GM12865 (cell line): ENCODE measurements at regions not wholly inside any gene's neighbourhood (a gene's known extent, or its start where the extent isn't known, plus 50 kb on each side); places are given as distances from the start of the nearest gene placed in this dataset.
A peak's percentile ranks its signal among the peaks of the same experiment; 100 is the strongest.

ENCODE experiments used
- DNase-seq: peaks from one replicate; pipeline ENCODE4 v3.0.0; 2010; ENCODE audit warnings: low read depth
- H3K4me3 ChIP-seq: 2 replicates; pipeline ENCODE4 v1.5.1; 2011; ENCODE audit warnings: mild to moderate bottlenecking, low read depth, low read length, control low read depth
- CTCF ChIP-seq: IDR thresholded peaks from 2 replicates; pipeline ENCODE4 v1.5.1; 2011; ENCODE audit warnings: low read length, control low read depth, low read depth, inconsistent platforms; ENCODE audit not compliant: insufficient read depth; ENCODE audit errors: missing control alignments

GRCh38 chr9:99421369-99421768 is 199.3 kb downstream of the SEC61B start:
- no peak for TF ChIP-seq CTCF
- H3K4me3 ChIP-seq, result no peak overlapping the region
- DNase-seq, result no peak

- no peak for TF ChIP-seq CTCF
- no peak overlapping the region for H3K4me3 ChIP-seq
- no peak for DNase-seq
Measured at GRCh38 chr9:99425124-99425523, 203.0 kb downstream of the SEC61B start.

DNA sequence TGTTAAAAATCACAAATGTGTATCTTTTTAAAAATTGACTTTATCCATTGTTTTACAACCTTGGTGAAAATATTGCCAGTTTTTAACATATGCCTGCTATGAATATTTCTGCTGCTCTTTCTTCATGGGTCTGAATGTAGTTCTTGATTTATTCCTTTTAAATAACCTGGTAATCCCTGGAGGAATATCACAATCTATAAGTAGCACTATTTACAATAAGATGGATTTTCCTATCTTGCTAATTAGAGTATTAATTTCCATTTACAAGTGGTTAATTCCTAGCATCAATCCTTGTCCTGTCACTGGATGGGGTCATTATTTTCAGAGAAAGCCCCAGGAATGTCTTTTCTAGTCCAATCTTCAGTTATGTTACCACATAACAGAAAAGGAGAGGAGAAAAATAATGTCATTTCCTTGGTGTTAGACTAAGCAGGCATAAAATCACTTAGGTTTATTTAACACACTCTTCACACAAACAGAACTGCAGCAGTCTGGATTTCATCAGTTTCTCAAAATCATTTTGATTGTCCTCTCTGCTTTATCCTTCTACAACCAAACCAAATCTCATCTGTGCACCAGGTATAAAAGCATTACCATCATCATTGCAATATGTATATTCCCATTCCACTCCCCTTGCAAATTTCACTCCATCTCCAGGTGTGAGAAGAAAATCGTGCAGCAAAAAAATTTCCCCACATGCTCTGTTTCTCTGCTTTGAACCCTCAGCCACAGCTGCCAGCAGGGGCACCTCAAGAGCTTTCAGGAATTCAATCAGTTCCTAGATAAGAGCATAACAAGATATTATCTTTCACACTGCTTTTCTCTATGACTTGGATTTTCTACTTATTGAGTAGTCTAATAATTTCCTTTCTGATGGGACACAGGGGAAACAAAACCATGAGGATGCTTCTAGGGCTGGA is 204.1 kb downstream of the SEC61B start:
- no peak for TF ChIP-seq CTCF
- DNase-seq, result no peak
- no peak overlapping the region for H3K4me3 ChIP-seq

DNA sequence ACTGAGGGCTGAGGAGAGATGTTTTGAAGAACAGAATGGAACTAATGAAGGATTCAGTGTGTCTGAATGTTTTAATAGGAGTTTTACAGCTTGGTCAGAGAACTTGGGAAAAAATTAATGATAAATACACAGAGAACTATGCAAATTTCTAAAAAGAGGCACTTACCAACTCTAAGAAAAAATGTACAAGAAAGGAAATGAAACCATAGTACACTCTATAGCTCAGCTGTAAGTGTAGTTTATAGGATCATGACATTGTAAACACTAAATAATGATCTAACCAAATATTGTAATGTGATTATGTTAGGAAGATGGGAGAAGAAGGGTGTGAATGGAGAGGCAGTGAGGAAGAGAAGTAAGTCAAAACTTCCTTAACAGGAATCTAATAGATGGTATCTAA is 205.2 kb downstream of the SEC61B start:
- no peak for TF ChIP-seq CTCF
- H3K4me3 ChIP-seq, result no peak overlapping the region

DNA sequence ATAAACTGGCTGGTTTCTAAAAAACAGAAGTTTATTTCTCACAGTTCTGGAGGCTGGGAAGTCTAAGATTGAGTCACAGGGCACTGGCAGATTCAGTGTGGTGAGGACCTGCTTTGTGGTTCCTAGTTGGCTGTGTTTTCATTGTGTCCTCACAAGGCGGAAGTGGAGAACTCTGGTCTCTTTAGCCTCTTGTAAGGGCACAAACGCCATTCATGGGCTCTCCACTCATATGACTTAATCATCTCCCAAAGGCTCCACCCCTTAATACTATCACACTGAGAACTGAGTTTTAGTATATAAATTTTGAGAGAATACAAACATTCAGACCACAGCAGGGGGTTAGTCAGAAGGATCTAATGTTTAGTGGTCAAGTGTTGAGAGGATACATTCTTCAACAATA is 208.2 kb downstream of the SEC61B start:
- no peak overlapping the region for H3K4me3 ChIP-seq
- no peak for TF ChIP-seq CTCF
- DNase-seq, result peak; percentile 52

More for the DNA sequence above, 205.2 kb downstream of the SEC61B start:
- DNase-seq, result no peak

DNA sequence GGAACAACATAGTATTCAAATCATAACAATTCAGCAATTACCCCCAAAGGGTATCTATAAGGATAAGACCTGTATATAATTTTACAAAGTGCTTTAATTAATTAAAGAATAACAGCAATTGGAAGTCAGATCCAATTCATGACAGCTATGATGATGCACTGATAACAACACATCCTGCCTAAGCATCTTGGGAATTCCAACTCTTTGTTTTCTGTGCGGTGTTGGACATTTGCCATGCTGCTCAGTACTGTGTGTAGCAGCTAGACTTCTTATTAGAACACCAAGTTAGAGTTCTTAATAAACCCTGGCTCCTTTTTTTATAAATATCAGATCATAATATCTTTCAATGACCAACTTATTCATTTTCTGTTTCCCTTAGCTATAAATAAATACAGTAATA is 209.0 kb downstream of the SEC61B start:
- DNase-seq, result no peak
- no peak overlapping the region for H3K4me3 ChIP-seq
- TF ChIP-seq CTCF, result no peak

DNA sequence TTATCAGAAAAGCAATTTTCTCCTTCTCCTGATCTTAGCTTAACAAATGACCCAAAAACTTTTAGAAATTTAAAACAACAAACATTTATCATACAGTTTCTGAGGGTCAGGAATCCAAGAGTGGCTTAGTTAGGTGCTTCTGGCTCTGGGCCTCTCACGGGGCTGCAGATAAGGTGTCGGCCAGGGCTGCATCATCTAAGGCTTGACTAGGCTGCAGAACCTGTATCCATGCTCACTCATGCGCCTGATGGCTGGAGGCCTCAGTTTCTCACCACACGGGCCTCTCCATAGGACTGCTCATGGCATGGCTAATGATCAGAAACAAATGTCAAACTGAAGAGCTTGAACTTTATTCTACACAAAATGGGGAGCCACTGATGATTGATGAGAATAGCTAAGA is 210.0 kb downstream of the SEC61B start:
- DNase-seq, result no peak
- no peak overlapping the region for H3K4me3 ChIP-seq
- TF ChIP-seq CTCF, result no peak
